ENCODE measurements at regions not wholly inside any gene's neighbourhood (a gene's known extent, or its start where the extent isn't known, plus 50 kb on each side); places are given as distances from the start of the nearest gene placed in this dataset.

- TF ChIP-seq CHD7 (IDR thresholded peaks at IDR 0.05; ENCODE audit: insufficient replicate concordance, low read length) (no peak), SP2 (IDR thresholded peaks at IDR 0.05; ENCODE audit: low read length) (no peak), SUZ12 (IDR thresholded peaks at IDR 0.05; ENCODE audit: low read length) (no peak), POLR2A (IDR thresholded peaks at IDR 0.05; ENCODE audit: control extremely low read depth in 1 of 2, low read depth in 2 of 2, low read length in 2 of 2) (no peak), TAF7 (optimal IDR thresholded peaks at IDR 0.05; ENCODE audit: borderline replicate concordance, low read depth, low read length) (no peak), JUND (IDR thresholded peaks at IDR 0.05; ENCODE audit: low read length) (no peak), NANOG (IDR thresholded peaks at IDR 0.05; ENCODE audit: insufficient read depth, low read depth, low read length, poor library complexity, severe bottlenecking) (no peak), KDM5A (IDR thresholded peaks at IDR 0.05; ENCODE audit: low read length) (no peak), SIN3A (conservative IDR thresholded peaks at IDR 0.05 in 1 of 2, IDR thresholded peaks at IDR 0.05 in 1 of 2; ENCODE audit: low read depth in 1 of 2, low read length in 2 of 2) (no peak), SIX5 (IDR thresholded peaks at IDR 0.05; ENCODE audit: low read depth, low read length) (no peak)
Measured at GRCh38 chr18:37980556-37980955, 415.0 kb upstream of the CELF4 start (continued).

Data from H1 (cell line).